ENCODE measurements at regions not wholly inside any gene's neighbourhood (a gene's known extent, or its start where the extent isn't known, plus 50 kb on each side); places are given as distances from the start of the nearest gene placed in this dataset.

GRCh38 chr4:163273922-163274321, 58.5 kb downstream of the NPY1R start:
- H3K9me3 ChIP-seq (ENCODE audit: low read depth, low read length), result no peaks in the 10 kb centered on the region
- no peak overlapping the region for H3K9ac ChIP-seq (ENCODE audit: insufficient read length)
- H3K36me3 ChIP-seq (ENCODE audit: insufficient read depth, low read length), result no peaks in the 10 kb centered on the region
- H3K27ac ChIP-seq, result no peak overlapping the region
- H3K4me3 ChIP-seq, result no peak overlapping the region
- no peak for DNase-seq (ENCODE audit: low read depth, low spot score)
- TF ChIP-seq POLR2AphosphoS5 (IDR thresholded peaks at IDR 0.05; ENCODE audit: borderline replicate concordance, low read depth, low read length), result no peak
- no peak for TF ChIP-seq FOXP2 (optimal IDR thresholded peaks at IDR 0.05; ENCODE audit: control extremely low read depth, extremely low read length, insufficient read depth)
- TF ChIP-seq EZH2 (IDR thresholded peaks at IDR 0.05), result no peak

GRCh38 chr4:163273203-163273602, 59.2 kb downstream of the NPY1R start:
- Histone ChIP-seq H3K27ac (no peak overlapping the region), H3K4me3 (no peak overlapping the region), H3K36me3 (ENCODE audit: insufficient read depth, low read length) (no peaks in the 10 kb centered on the region), H3K9ac (ENCODE audit: insufficient read length) (no peak overlapping the region), H3K9me3 (ENCODE audit: low read depth, low read length) (no peaks in the 10 kb centered on the region)
- no peak for TF ChIP-seq EZH2 (IDR thresholded peaks at IDR 0.05)
- no peak for TF ChIP-seq FOXP2 (optimal IDR thresholded peaks at IDR 0.05; ENCODE audit: control extremely low read depth, extremely low read length, insufficient read depth)
- no peak for TF ChIP-seq POLR2AphosphoS5 (IDR thresholded peaks at IDR 0.05; ENCODE audit: borderline replicate concordance, low read depth, low read length)
- no peak for DNase-seq (ENCODE audit: low read depth, low spot score)

GRCh38 chr4:163271555-163272127, 60.8 kb downstream of the NPY1R start:
- H3K9ac ChIP-seq (ENCODE audit: insufficient read length), result no peak overlapping the region
- no peak for DNase-seq (ENCODE audit: low read depth, low spot score)
- no peaks in the 10 kb centered on the region for H3K36me3 ChIP-seq (ENCODE audit: insufficient read depth, low read length)
- TF ChIP-seq EZH2 (IDR thresholded peaks at IDR 0.05), result no peak
- no peak for TF ChIP-seq POLR2AphosphoS5 (IDR thresholded peaks at IDR 0.05; ENCODE audit: borderline replicate concordance, low read depth, low read length)
- TF ChIP-seq FOXP2 (optimal IDR thresholded peaks at IDR 0.05; ENCODE audit: control extremely low read depth, extremely low read length, insufficient read depth), result no peak
- H3K9me3 ChIP-seq (ENCODE audit: low read depth, low read length), result no peaks in the 10 kb centered on the region
- H3K4me3 ChIP-seq, result no peak overlapping the region
- no peak overlapping the region for H3K27ac ChIP-seq

GRCh38 chr4:163269869-163270268, 62.5 kb downstream of the NPY1R start:
- Histone ChIP-seq H3K36me3 (ENCODE audit: insufficient read depth, low read length) (no peaks in the 10 kb centered on the region), H3K27ac (no peak overlapping the region), H3K9me3 (ENCODE audit: low read depth, low read length) (no peaks in the 10 kb centered on the region), H3K9ac (ENCODE audit: insufficient read length) (no peak overlapping the region), H3K4me3 (no peak overlapping the region)
- no peak for DNase-seq (ENCODE audit: low read depth, low spot score)
- TF ChIP-seq POLR2AphosphoS5 (IDR thresholded peaks at IDR 0.05; ENCODE audit: borderline replicate concordance, low read depth, low read length), result no peak
- TF ChIP-seq EZH2 (IDR thresholded peaks at IDR 0.05), result no peak
- no peak for TF ChIP-seq FOXP2 (optimal IDR thresholded peaks at IDR 0.05; ENCODE audit: control extremely low read depth, extremely low read length, insufficient read depth)

GRCh38 chr4:163269166-163269565, 63.2 kb downstream of the NPY1R start:
- no peak overlapping the region for H3K27ac ChIP-seq
- no peak overlapping the region for H3K9ac ChIP-seq (ENCODE audit: insufficient read length)
- H3K36me3 ChIP-seq (ENCODE audit: insufficient read depth, low read length), result no peaks in the 10 kb centered on the region
- no peak overlapping the region for H3K4me3 ChIP-seq
- TF ChIP-seq FOXP2 (optimal IDR thresholded peaks at IDR 0.05; ENCODE audit: control extremely low read depth, extremely low read length, insufficient read depth), result no peak
- no peak for DNase-seq (ENCODE audit: low read depth, low spot score)
- H3K9me3 ChIP-seq (ENCODE audit: low read depth, low read length), result no peaks in the 10 kb centered on the region

- Histone ChIP-seq H3K4me3 (no peak overlapping the region), H3K9me3 (ENCODE audit: low read depth, low read length) (no peaks in the 10 kb centered on the region), H3K9ac (ENCODE audit: insufficient read length) (no peak overlapping the region), H3K27ac (no peak overlapping the region), H3K36me3 (ENCODE audit: insufficient read depth, low read length) (no peaks in the 10 kb centered on the region)
- DNase-seq (ENCODE audit: low read depth, low spot score), result no peak
- TF ChIP-seq EZH2 (IDR thresholded peaks at IDR 0.05), result no peak
Measured at GRCh38 chr4:163264934-163265333, 67.5 kb downstream of the NPY1R start.

- Histone ChIP-seq H3K9me3 (ENCODE audit: low read depth, low read length) (no peaks in the 10 kb centered on the region), H3K9ac (ENCODE audit: insufficient read length) (peak overlapping the region; percentile 59), H3K4me3 (peak overlapping the region; percentile 36; the same call in 1 of the 2 replicates), H3K36me3 (ENCODE audit: insufficient read depth, low read length) (no peaks in the 10 kb centered on the region), H3K27ac (peak overlapping the region; percentile 47; the same call in 1 of the 2 replicates)
- no peak for TF ChIP-seq POLR2AphosphoS5 (IDR thresholded peaks at IDR 0.05; ENCODE audit: borderline replicate concordance, low read depth, low read length)
- DNase-seq (ENCODE audit: low read depth, low spot score), result peak; percentile 37
Measured at GRCh38 chr4:163263606-163264005, 68.8 kb downstream of the NPY1R start.

GRCh38 chr4:163256680-163257343, 75.6 kb downstream of the NPY1R start:
- no peak overlapping the region for H3K9ac ChIP-seq (ENCODE audit: insufficient read length)
- no peaks in the 10 kb centered on the region for H3K9me3 ChIP-seq (ENCODE audit: low read depth, low read length)
- TF ChIP-seq FOXP2 (optimal IDR thresholded peaks at IDR 0.05; ENCODE audit: control extremely low read depth, extremely low read length, insufficient read depth), result no peak
- TF ChIP-seq POLR2AphosphoS5 (IDR thresholded peaks at IDR 0.05; ENCODE audit: borderline replicate concordance, low read depth, low read length), result no peak
- TF ChIP-seq EZH2 (IDR thresholded peaks at IDR 0.05), result no peak
- H3K4me3 ChIP-seq, result no peak overlapping the region
- DNase-seq (ENCODE audit: low read depth, low spot score), result no peak
- H3K27ac ChIP-seq, result no peak overlapping the region
- no peaks in the 10 kb centered on the region for H3K36me3 ChIP-seq (ENCODE audit: insufficient read depth, low read length)

GRCh38 chr4:163251204-163251603, 81.2 kb downstream of the NPY1R start:
- Histone ChIP-seq H3K9me3 (ENCODE audit: low read depth, low read length) (no peaks in the 10 kb centered on the region), H3K9ac (ENCODE audit: insufficient read length) (no peak overlapping the region), H3K36me3 (ENCODE audit: insufficient read depth, low read length) (no peaks in the 10 kb centered on the region), H3K4me3 (no peak overlapping the region), H3K27ac (no peak overlapping the region)
- TF ChIP-seq FOXP2 (optimal IDR thresholded peaks at IDR 0.05; ENCODE audit: control extremely low read depth, extremely low read length, insufficient read depth) (no peak), POLR2AphosphoS5 (IDR thresholded peaks at IDR 0.05; ENCODE audit: borderline replicate concordance, low read depth, low read length) (no peak), EZH2 (IDR thresholded peaks at IDR 0.05) (no peak)
- no peak for DNase-seq (ENCODE audit: low read depth, low spot score)

All from SK-N-MC (cell line).